Stimulated activated CD4-positive, alpha-beta T cell treated with anti-CD3 and anti-CD28 coated beads, Interleukin-2, amount 100 ng/mL, for 48 hours (primary cell): ENCODE measurements at regions not wholly inside any gene's neighbourhood (a gene's known extent, or its start where the extent isn't known, plus 50 kb on each side); places are given as distances from the start of the nearest gene placed in this dataset.
"Not testable (repeated sequence)": the region's sequence is repeated elsewhere in the genome, so short reads cannot be mapped to it uniquely, and the experiment has no call there.

Experiments
- DNase-seq, 2 donors: peaks; one replicate each; pipeline ENCODE4 v3.0.0-alpha.2; 2020

GRCh38 chr13:82291852-82292251 lies 1590.4 kb downstream of the SLITRK1 start:
- no peak for DNase-seq

- DNase-seq, result no peak
These were observed 1606.6 kb downstream of the SLITRK1 start for GRCh38 chr13:82275644-82276043.

- DNase-seq, result no peak
These were observed 1623.0 kb downstream of the SLITRK1 start for GRCh38 chr13:82259284-82259683.

GRCh38 chr13:82257790-82258507 lies 1624.3 kb downstream of the SLITRK1 start:
- no peak for DNase-seq

- no peak for DNase-seq
These were observed 1633.5 kb downstream of the SLITRK1 start for GRCh38 chr13:82248762-82249161.

GRCh38 chr13:82245860-82246259 lies 1636.4 kb downstream of the SLITRK1 start:
- no peak for DNase-seq

- DNase-seq, result no peak
These were observed 1657.5 kb downstream of the SLITRK1 start for GRCh38 chr13:82224806-82225205.

- no peak for DNase-seq
These were observed 1660.7 kb downstream of the SLITRK1 start for GRCh38 chr13:82221621-82222020.

GRCh38 chr13:82220641-82221040 lies 1661.6 kb downstream of the SLITRK1 start:
- DNase-seq, result no peak

- DNase-seq, result no peak
These were observed 1666.1 kb downstream of the SLITRK1 start for GRCh38 chr13:82216165-82216564.

GRCh38 chr13:82214341-82214740 lies 1667.9 kb downstream of the SLITRK1 start:
- DNase-seq, result no peak

GRCh38 chr13:82206241-82206640 lies 1676.0 kb downstream of the SLITRK1 start:
- no peak for DNase-seq

GRCh38 chr13:82202398-82202797 lies 1679.9 kb downstream of the SLITRK1 start:
- no peak for DNase-seq

- no peak for DNase-seq
These were observed 1686.2 kb downstream of the SLITRK1 start for GRCh38 chr13:82196087-82196486.

- DNase-seq, result no peak
These were observed 1695.0 kb downstream of the SLITRK1 start for GRCh38 chr13:82187227-82187626.

GRCh38 chr13:82176751-82177150 lies 1705.5 kb downstream of the SLITRK1 start:
- DNase-seq, result no peak

- no peak for DNase-seq
These were observed 1716.7 kb downstream of the SLITRK1 start for GRCh38 chr13:82165396-82166174.

GRCh38 chr13:82164780-82165395 lies 1717.4 kb downstream of the SLITRK1 start:
- DNase-seq, result not testable (repeated sequence)

GRCh38 chr13:82147526-82147925 lies 1734.7 kb downstream of the SLITRK1 start:
- DNase-seq, result no peak

- no peak for DNase-seq
These were observed 1745.4 kb downstream of the SLITRK1 start for GRCh38 chr13:82136880-82137279.

- DNase-seq, result no peak
These were observed 1753.0 kb downstream of the SLITRK1 start for GRCh38 chr13:82129281-82129680.

GRCh38 chr13:82118589-82118988 lies 1763.7 kb downstream of the SLITRK1 start:
- no peak for DNase-seq

- no peak for DNase-seq
These were observed 1765.8 kb downstream of the SLITRK1 start for GRCh38 chr13:82116422-82116989.

GRCh38 chr13:82115391-82115790 lies 1766.9 kb downstream of the SLITRK1 start:
- DNase-seq, result no peak
